ENCODE measurements at regions not wholly inside any gene's neighbourhood (a gene's known extent, or its start where the extent isn't known, plus 50 kb on each side); places are given as distances from the start of the nearest gene placed in this dataset.

GRCh38 chr13:72317346-72318109, 409.9 kb downstream of the MZT1 start:
- Histone ChIP-seq H3K4me2 (ENCODE audit: low read length) (no peak overlapping the region), H3K27me3 (ENCODE audit: control insufficient read depth, insufficient read depth, low read length) (no peaks in the 10 kb centered on the region), H3K9me3 (replicated peaks; ENCODE audit: low read length) (no peaks in the 10 kb centered on the region), H3K4me1 (ENCODE audit: control insufficient read depth, insufficient read depth, low read length) (no peaks in the 10 kb centered on the region), H3K4me3 (ENCODE audit: low read length) (no peak overlapping the region), H3K9ac (ENCODE audit: low read depth, low read length) (no peak overlapping the region), H3K36me3 (ENCODE audit: insufficient read depth, low read length) (no peaks in the 10 kb centered on the region)

GRCh38 chr13:72316716-72317115, 410.7 kb downstream of the MZT1 start:
- Histone ChIP-seq H3K27me3 (ENCODE audit: control insufficient read depth, insufficient read depth, low read length) (no peaks in the 10 kb centered on the region), H3K9ac (ENCODE audit: low read depth, low read length) (no peak overlapping the region), H3K4me2 (ENCODE audit: low read length) (no peak overlapping the region), H3K9me3 (replicated peaks; ENCODE audit: low read length) (no peaks in the 10 kb centered on the region), H3K4me1 (ENCODE audit: control insufficient read depth, insufficient read depth, low read length) (no peaks in the 10 kb centered on the region), H3K4me3 (ENCODE audit: low read length) (no peak overlapping the region), H3K36me3 (ENCODE audit: insufficient read depth, low read length) (no peaks in the 10 kb centered on the region)

- Histone ChIP-seq H3K9me3 (replicated peaks; ENCODE audit: low read length) (no peaks in the 10 kb centered on the region), H3K36me3 (ENCODE audit: insufficient read depth, low read length) (no peaks in the 10 kb centered on the region), H3K4me1 (ENCODE audit: control insufficient read depth, insufficient read depth, low read length) (no peaks in the 10 kb centered on the region), H3K27me3 (ENCODE audit: control insufficient read depth, insufficient read depth, low read length) (no peaks in the 10 kb centered on the region), H3K4me2 (ENCODE audit: low read length) (no peak overlapping the region), H3K9ac (ENCODE audit: low read depth, low read length) (no peak overlapping the region), H3K4me3 (ENCODE audit: low read length) (no peak overlapping the region)
Observed at GRCh38 chr13:72315312-72315711, 412.1 kb downstream of the MZT1 start.

- no peak overlapping the region for H3K4me3 ChIP-seq (ENCODE audit: low read length)
- no peaks in the 10 kb centered on the region for H3K36me3 ChIP-seq (ENCODE audit: insufficient read depth, low read length)
- no peaks in the 10 kb centered on the region for H3K4me1 ChIP-seq (ENCODE audit: control insufficient read depth, insufficient read depth, low read length)
- no peak overlapping the region for H3K9ac ChIP-seq (ENCODE audit: low read depth, low read length)
- no peaks in the 10 kb centered on the region for H3K27me3 ChIP-seq (ENCODE audit: control insufficient read depth, insufficient read depth, low read length)
- no peaks in the 10 kb centered on the region for H3K9me3 ChIP-seq (replicated peaks; ENCODE audit: low read length)
- H3K4me2 ChIP-seq (ENCODE audit: low read length): no peak overlapping the region
Observed at GRCh38 chr13:72314210-72314609, 413.2 kb downstream of the MZT1 start.

GRCh38 chr13:72313546-72313945, 413.9 kb downstream of the MZT1 start:
- Histone ChIP-seq H3K4me2 (ENCODE audit: low read length) (no peak overlapping the region), H3K9me3 (replicated peaks; ENCODE audit: low read length) (no peaks in the 10 kb centered on the region), H3K4me3 (ENCODE audit: low read length) (no peak overlapping the region), H3K9ac (ENCODE audit: low read depth, low read length) (no peak overlapping the region), H3K36me3 (ENCODE audit: insufficient read depth, low read length) (no peaks in the 10 kb centered on the region), H3K27me3 (ENCODE audit: control insufficient read depth, insufficient read depth, low read length) (no peaks in the 10 kb centered on the region), H3K4me1 (ENCODE audit: control insufficient read depth, insufficient read depth, low read length) (no peaks in the 10 kb centered on the region)

- Histone ChIP-seq H3K4me3 (ENCODE audit: low read length) (no peak overlapping the region), H3K36me3 (ENCODE audit: insufficient read depth, low read length) (no peaks in the 10 kb centered on the region), H3K9me3 (replicated peaks; ENCODE audit: low read length) (no peaks in the 10 kb centered on the region), H3K4me1 (ENCODE audit: control insufficient read depth, insufficient read depth, low read length) (peaks cover 9% of the 10 kb centered on the region), H3K4me2 (ENCODE audit: low read length) (no peak overlapping the region), H3K9ac (ENCODE audit: low read depth, low read length) (no peak overlapping the region), H3K27me3 (ENCODE audit: control insufficient read depth, insufficient read depth, low read length) (no peaks in the 10 kb centered on the region)
Observed at GRCh38 chr13:72303941-72304746, 423.3 kb downstream of the MZT1 start.

- Histone ChIP-seq H3K4me3 (ENCODE audit: low read length) (no peak overlapping the region), H3K4me1 (ENCODE audit: control insufficient read depth, insufficient read depth, low read length) (peaks cover 25% of the 10 kb centered on the region), H3K36me3 (ENCODE audit: insufficient read depth, low read length) (no peaks in the 10 kb centered on the region), H3K9me3 (replicated peaks; ENCODE audit: low read length) (no peaks in the 10 kb centered on the region), H3K4me2 (ENCODE audit: low read length) (no peak overlapping the region), H3K27me3 (ENCODE audit: control insufficient read depth, insufficient read depth, low read length) (no peaks in the 10 kb centered on the region), H3K9ac (ENCODE audit: low read depth, low read length) (no peak overlapping the region)
Observed at GRCh38 chr13:72296246-72296645, 429.2 kb upstream of the DACH1 start.

GRCh38 chr13:72295153-72295552, 428.1 kb upstream of the DACH1 start:
- no peak overlapping the region for H3K4me3 ChIP-seq (ENCODE audit: low read length)
- H3K4me2 ChIP-seq (ENCODE audit: low read length): peak overlapping the region; percentile 1
- H3K36me3 ChIP-seq (ENCODE audit: insufficient read depth, low read length): no peaks in the 10 kb centered on the region

GRCh38 chr13:72293206-72293605, 426.2 kb upstream of the DACH1 start:
- no peaks in the 10 kb centered on the region for H3K36me3 ChIP-seq (ENCODE audit: insufficient read depth, low read length)
- no peaks in the 10 kb centered on the region for H3K9me3 ChIP-seq (replicated peaks; ENCODE audit: low read length)
- H3K4me2 ChIP-seq (ENCODE audit: low read length): no peak overlapping the region
- no peak overlapping the region for H3K4me3 ChIP-seq (ENCODE audit: low read length)
- no peak overlapping the region for H3K9ac ChIP-seq (ENCODE audit: low read depth, low read length)
- peaks cover 30% of the 10 kb centered on the region for H3K4me1 ChIP-seq (ENCODE audit: control insufficient read depth, insufficient read depth, low read length)
- H3K27me3 ChIP-seq (ENCODE audit: control insufficient read depth, insufficient read depth, low read length): no peaks in the 10 kb centered on the region

More at GRCh38 chr13:72295153-72295552, 428.1 kb upstream of the DACH1 start:
- Histone ChIP-seq H3K27me3 (ENCODE audit: control insufficient read depth, insufficient read depth, low read length) (no peaks in the 10 kb centered on the region), H3K4me1 (ENCODE audit: control insufficient read depth, insufficient read depth, low read length) (peaks cover 30% of the 10 kb centered on the region), H3K9ac (ENCODE audit: low read depth, low read length) (no peak overlapping the region), H3K9me3 (replicated peaks; ENCODE audit: low read length) (no peaks in the 10 kb centered on the region)

GRCh38 chr13:72290962-72291681, 424.1 kb upstream of the DACH1 start:
- no peak overlapping the region for H3K4me3 ChIP-seq (ENCODE audit: low read length)
- peak overlapping the region; percentile 6 for H3K4me2 ChIP-seq (ENCODE audit: low read length)
- no peaks in the 10 kb centered on the region for H3K36me3 ChIP-seq (ENCODE audit: insufficient read depth, low read length)
- H3K9me3 ChIP-seq (replicated peaks; ENCODE audit: low read length): no peaks in the 10 kb centered on the region
- H3K9ac ChIP-seq (ENCODE audit: low read depth, low read length): peak overlapping the region; percentile 35
- H3K27me3 ChIP-seq (ENCODE audit: control insufficient read depth, insufficient read depth, low read length): no peaks in the 10 kb centered on the region
- peaks cover 30% of the 10 kb centered on the region for H3K4me1 ChIP-seq (ENCODE audit: control insufficient read depth, insufficient read depth, low read length)

- Histone ChIP-seq H3K27me3 (ENCODE audit: control insufficient read depth, insufficient read depth, low read length) (no peaks in the 10 kb centered on the region), H3K4me1 (ENCODE audit: control insufficient read depth, insufficient read depth, low read length) (peaks cover 8% of the 10 kb centered on the region), H3K9me3 (replicated peaks; ENCODE audit: low read length) (no peaks in the 10 kb centered on the region), H3K4me3 (ENCODE audit: low read length) (no peak overlapping the region), H3K4me2 (ENCODE audit: low read length) (no peak overlapping the region), H3K9ac (ENCODE audit: low read depth, low read length) (no peak overlapping the region), H3K36me3 (ENCODE audit: insufficient read depth, low read length) (no peaks in the 10 kb centered on the region)
Observed at GRCh38 chr13:72286421-72286820, 419.4 kb upstream of the DACH1 start.
